Esophagus squamous epithelium (tissue), 5 donors: ENCODE measurements at regions not wholly inside any gene's neighbourhood (a gene's known extent, or its start where the extent isn't known, plus 50 kb on each side); places are given as distances from the start of the nearest gene placed in this dataset.

Experiments used
- DNase-seq: peaks from one replicate; lab custom pipeline; 2025; lab: John Stamatoyannopoulos, UW
- H3K27ac ChIP-seq, 4 donors: fragments of 200-600 bp; sonication (generic); one replicate each; pipeline ENCODE4 v1.5.1; 2016 to 2019; ENCODE audit warnings: mild to moderate bottlenecking in 1 of 4
- H3K27me3 ChIP-seq, 4 donors: fragments of 200-600 bp; sonication (generic); 1 replicate in 3 of 4; 2 replicates in 1 of 4; pipeline versions ENCODE4 v1.5.1 to v1.6.0; 2017 to 2021; ENCODE audit warnings: antibody characterized with exemption in 1 of 4
- H3K36me3 ChIP-seq, 3 donors: fragments of 200-600 bp; sonication (generic); one replicate each; pipeline ENCODE4 v1.5.1; 2016 to 2019
- H3K4me1 ChIP-seq, 3 donors: fragments of 200-600 bp; sonication (generic); one replicate each; pipeline ENCODE4 v1.5.1; 2017 to 2019
- H3K4me3 ChIP-seq, 4 donors: fragments of 200-600 bp; sonication (generic); 1 replicate in 3 of 4; 2 replicates in 1 of 4; pipeline ENCODE4 v1.5.1; 2016 to 2019; ENCODE audit warnings: mild to moderate bottlenecking in 2 of 4, moderate library complexity in 1 of 4
- H3K9me3 ChIP-seq, 3 donors: fragments of 200-600 bp; sonication (generic); one replicate each; pipeline ENCODE4 v1.5.1; 2016 to 2019
- POLR2A ChIP-seq, 4 donors: fragments of 450-650 bp; IDR thresholded peaks; one replicate each; pipeline ENCODE4 v1.6.1; 2017; ENCODE audit warnings: antibody characterized with exemption in 4 of 4, mild to moderate bottlenecking in 4 of 4, moderate library complexity in 3 of 4
- WGBS, 2 donors: methylation state at CpG; one replicate each; pipeline ENCODE4 v1.1.5; 2018; 5-methylcytosine and 5-hydroxymethylcytosine counted together
- intact Hi-C: fragments of 100-400 bp; cut with DNase I; formaldehyde crosslinking; loops from one replicate; pipeline ENCODE4 v1.15.0; 2022
- TF ChIP-seq, protein P1 (sequence below), 6 experiments: fragments of 450-650 bp in 4 of 6; fragments of 200-600 bp in 2 of 6; sonication (generic) in 2 of 6; IDR thresholded peaks; one replicate each; pipeline ENCODE4 v1.5.1; 2016 to 2019; ENCODE audit warnings: antibody characterized with exemption in 6 of 6, mild to moderate bottlenecking in 4 of 6, moderate library complexity in 4 of 6
- donor health status: DM: yes; HTN: yes; CAD: no.

DNA sequence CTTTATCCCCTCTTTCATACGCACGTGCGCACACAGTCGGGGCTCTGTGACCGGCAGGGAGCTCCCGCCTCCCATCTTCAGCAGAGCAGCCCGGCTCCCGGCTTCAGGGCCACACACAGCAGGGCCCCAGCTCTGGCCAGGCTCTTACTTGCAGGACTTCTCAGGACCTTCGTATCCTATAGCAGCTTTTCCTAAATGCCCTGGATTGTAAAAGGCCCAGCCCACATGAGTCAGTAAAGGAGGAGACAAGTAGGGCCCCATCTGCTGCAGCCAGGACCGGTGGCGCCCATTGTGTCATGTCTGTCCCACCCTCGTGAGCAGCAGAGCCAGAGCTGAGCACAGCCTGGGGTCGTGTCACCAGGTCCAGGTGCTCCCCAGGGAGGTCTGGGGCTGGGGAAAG lies 107.6 kb upstream of the VSTM2B start:
- H3K4me3 ChIP-seq: no peak overlapping the region
- intact Hi-C loops: no loop called here
- peaks cover 0 to 14% (median 0%) of the 10 kb centered on the region in 4 donors for H3K27me3 ChIP-seq
- WGBS, 2 donors: 60 to 71% methylated on average over 9 of the region's 13 CpGs
- no peak for DNase-seq
- H3K27ac ChIP-seq: no peak overlapping the region
- no peaks in the 10 kb centered on the region for H3K36me3 ChIP-seq
- TF ChIP-seq, protein P1, sequence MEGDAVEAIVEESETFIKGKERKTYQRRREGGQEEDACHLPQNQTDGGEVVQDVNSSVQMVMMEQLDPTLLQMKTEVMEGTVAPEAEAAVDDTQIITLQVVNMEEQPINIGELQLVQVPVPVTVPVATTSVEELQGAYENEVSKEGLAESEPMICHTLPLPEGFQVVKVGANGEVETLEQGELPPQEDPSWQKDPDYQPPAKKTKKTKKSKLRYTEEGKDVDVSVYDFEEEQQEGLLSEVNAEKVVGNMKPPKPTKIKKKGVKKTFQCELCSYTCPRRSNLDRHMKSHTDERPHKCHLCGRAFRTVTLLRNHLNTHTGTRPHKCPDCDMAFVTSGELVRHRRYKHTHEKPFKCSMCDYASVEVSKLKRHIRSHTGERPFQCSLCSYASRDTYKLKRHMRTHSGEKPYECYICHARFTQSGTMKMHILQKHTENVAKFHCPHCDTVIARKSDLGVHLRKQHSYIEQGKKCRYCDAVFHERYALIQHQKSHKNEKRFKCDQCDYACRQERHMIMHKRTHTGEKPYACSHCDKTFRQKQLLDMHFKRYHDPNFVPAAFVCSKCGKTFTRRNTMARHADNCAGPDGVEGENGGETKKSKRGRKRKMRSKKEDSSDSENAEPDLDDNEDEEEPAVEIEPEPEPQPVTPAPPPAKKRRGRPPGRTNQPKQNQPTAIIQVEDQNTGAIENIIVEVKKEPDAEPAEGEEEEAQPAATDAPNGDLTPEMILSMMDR (IDR thresholded peaks at IDR 0.05): no peak
- H3K9me3 ChIP-seq: no peaks in the 10 kb centered on the region
- peaks cover 0 to 31% (median 0%) of the 10 kb centered on the region in 3 donors for H3K4me1 ChIP-seq

DNA sequence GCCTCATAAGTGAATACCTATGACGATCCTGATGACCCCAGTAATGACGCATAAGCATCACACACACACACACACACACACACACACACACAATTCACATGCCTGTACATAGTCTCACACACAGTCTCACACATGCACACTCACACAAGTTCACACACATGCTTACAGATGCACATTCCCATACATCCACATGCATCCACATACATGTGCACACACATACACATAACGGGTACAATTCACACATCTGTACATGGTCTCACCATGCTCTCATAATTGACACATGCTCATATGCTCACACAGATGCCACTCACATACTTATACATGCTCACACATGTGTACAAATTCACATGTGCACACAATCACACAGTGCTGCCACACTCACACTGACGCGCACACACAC lies 105.7 kb upstream of the VSTM2B start:
- WGBS, 2 donors: 85 to 95% methylated on average over 5 of the region's 5 CpGs
- Histone ChIP-seq H3K27me3 (peaks cover 0 to 17% (median 0%) of the 10 kb centered on the region in 4 donors), H3K9me3 (no peaks in the 10 kb centered on the region), H3K4me1 (peaks cover 0 to 31% (median 0%) of the 10 kb centered on the region in 3 donors), H3K36me3 (no peaks in the 10 kb centered on the region), H3K4me3 (no peak overlapping the region), H3K27ac (no peak overlapping the region)
- TF ChIP-seq, protein P1 (IDR thresholded peaks at IDR 0.05): no peak
- no peak for TF ChIP-seq POLR2A (IDR thresholded peaks at IDR 0.05)
- intact Hi-C loops: no loop called here
- no peak for DNase-seq

DNA sequence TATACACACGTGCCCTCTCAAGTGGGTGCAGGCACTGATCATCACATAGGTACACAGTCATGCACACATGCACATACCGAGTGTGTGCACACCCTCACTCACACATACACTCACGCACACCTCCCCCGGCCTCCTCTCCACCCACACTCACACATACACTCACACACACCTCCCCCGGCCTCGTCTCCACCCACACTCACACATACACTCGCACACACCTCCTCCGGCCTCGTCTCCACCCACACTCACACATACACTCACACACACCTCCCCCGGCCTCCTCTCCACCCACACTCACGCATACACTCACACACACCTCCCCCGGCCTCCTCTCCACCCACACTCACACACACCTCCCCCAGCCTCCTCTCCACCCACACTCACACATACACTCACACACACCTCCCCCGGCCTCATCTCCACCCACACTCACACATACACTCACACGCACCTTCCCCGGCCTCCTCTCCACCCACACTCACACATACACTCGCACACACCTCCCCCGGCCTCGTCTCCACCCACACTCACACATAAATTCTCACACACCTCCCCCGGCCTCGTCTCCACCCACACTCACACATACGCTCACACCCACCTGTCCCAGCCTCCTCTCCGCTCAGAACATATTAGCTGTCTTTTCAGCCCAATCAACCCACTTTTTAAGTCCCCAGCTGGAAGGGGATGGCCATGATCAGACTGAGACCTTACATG lies 105.2 kb upstream of the VSTM2B start:
- DNase-seq: no peak
- Histone ChIP-seq H3K9me3 (no peaks in the 10 kb centered on the region), H3K27me3 (peaks cover 0 to 18% (median 0%) of the 10 kb centered on the region in 4 donors), H3K36me3 (no peaks in the 10 kb centered on the region), H3K4me1 (peaks cover 0 to 31% (median 0%) of the 10 kb centered on the region in 3 donors), H3K27ac (no peak overlapping the region), H3K4me3 (no peak overlapping the region)
- intact Hi-C loops: no loop called here
- WGBS, 2 donors: 59 to 64% methylated on average over 21 to 22 of the region's 22 CpGs
- TF ChIP-seq, protein P1 (IDR thresholded peaks at IDR 0.05): no peak
- no peak for TF ChIP-seq POLR2A (IDR thresholded peaks at IDR 0.05)

DNA sequence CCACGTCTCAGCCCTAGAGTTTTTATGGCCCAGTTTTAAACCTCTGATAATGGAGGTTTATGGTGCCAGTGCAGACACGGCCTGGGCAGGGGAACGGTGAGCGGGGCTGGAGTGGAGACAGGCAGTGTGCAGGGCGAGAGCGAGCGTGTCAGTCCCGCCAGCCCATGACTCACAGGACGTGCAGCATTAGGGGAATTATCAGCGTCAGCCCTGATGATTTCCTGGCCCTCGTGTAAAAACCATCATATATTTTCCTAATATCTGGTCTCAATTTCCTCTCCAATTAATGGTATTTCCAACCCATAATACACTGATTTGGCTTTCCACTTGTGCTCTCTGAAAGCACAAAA lies 104.6 kb upstream of the VSTM2B start:
- no peaks in the 10 kb centered on the region for H3K36me3 ChIP-seq
- H3K4me3 ChIP-seq: no peak overlapping the region
- no peaks in the 10 kb centered on the region for H3K9me3 ChIP-seq
- H3K27ac ChIP-seq: no peak overlapping the region
- DNase-seq: no peak
- intact Hi-C loops: no loop called here
- peaks cover 0 to 13% (median 0%) of the 10 kb centered on the region in 4 donors for H3K27me3 ChIP-seq
- TF ChIP-seq, protein P1 (IDR thresholded peaks at IDR 0.05): no peak
- no peak for TF ChIP-seq POLR2A (IDR thresholded peaks at IDR 0.05)
- H3K4me1 ChIP-seq: peaks cover 0 to 31% (median 0%) of the 10 kb centered on the region in 3 donors
- WGBS, 2 donors: 20 to 24% methylated on average over 10 to 11 of the region's 11 CpGs

DNA sequence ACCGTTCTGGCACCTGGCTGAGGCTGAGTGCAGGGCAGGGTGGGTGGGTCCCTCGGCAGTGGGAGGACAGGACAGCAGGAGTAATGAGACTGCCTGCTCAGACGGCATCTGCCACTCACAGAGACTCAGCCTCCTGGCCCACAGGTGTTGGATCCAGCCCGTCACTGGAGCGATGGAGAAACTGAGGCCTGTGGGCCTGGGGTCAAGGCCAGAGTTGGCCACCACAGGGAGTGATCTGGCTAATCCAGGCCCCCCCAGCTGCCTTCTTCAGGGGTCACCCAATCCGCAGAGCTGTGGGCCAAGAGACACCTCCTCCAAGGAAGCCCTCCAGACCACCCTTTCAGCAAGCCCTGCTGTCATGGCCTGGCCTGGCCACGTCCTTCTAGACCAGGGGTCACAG lies 103.7 kb upstream of the VSTM2B start:
- H3K27me3 ChIP-seq: peaks cover 0 to 7% (median 0%) of the 10 kb centered on the region in 4 donors
- intact Hi-C loops: no loop called here
- H3K36me3 ChIP-seq: no peaks in the 10 kb centered on the region
- no peak overlapping the region for H3K27ac ChIP-seq
- H3K4me3 ChIP-seq: no peak overlapping the region
- TF ChIP-seq, protein P1 (IDR thresholded peaks at IDR 0.05): no peak
- TF ChIP-seq POLR2A (IDR thresholded peaks at IDR 0.05): no peak
- WGBS, 2 donors: 78 to 92% methylated on average over 2 to 5 of the region's 7 CpGs
- DNase-seq: no peak
- H3K9me3 ChIP-seq: no peaks in the 10 kb centered on the region
- H3K4me1 ChIP-seq: peaks cover 0 to 26% (median 0%) of the 10 kb centered on the region in 3 donors
